GM19397 (cell line): ENCODE measurements at regions not wholly inside any gene's neighbourhood (a gene's known extent, or its start where the extent isn't known, plus 50 kb on each side); places are given as distances from the start of the nearest gene placed in this dataset.

Experiments
- ATAC-seq: cut with Tn5 transposase; IDR thresholded peaks from one replicate; pipeline ENCODE4 v1.9.1; 2021; ENCODE audit warnings: mild to moderate bottlenecking, moderate library complexity; ENCODE audit not compliant: unreplicated experiment

GRCh38 chr16:73505577-73505976 lies 457.6 kb upstream of the ZFHX3 start:
- ATAC-seq = no peak

- no peak for ATAC-seq
These were observed 457.0 kb upstream of the ZFHX3 start for GRCh38 chr16:73504591-73505575.

- no peak for ATAC-seq
These were observed 455.2 kb upstream of the ZFHX3 start for GRCh38 chr16:73503093-73503492.

GRCh38 chr16:73499276-73499675 lies 451.3 kb upstream of the ZFHX3 start:
- ATAC-seq = no peak

- ATAC-seq = no peak
These were observed 438.0 kb upstream of the ZFHX3 start for GRCh38 chr16:73485880-73486279.

GRCh38 chr16:73483934-73484711 lies 436.2 kb upstream of the ZFHX3 start:
- ATAC-seq = no peak

- no peak for ATAC-seq
These were observed 435.3 kb upstream of the ZFHX3 start for GRCh38 chr16:73483076-73483791.

GRCh38 chr16:73482310-73482709 lies 434.4 kb upstream of the ZFHX3 start:
- no peak for ATAC-seq

- no peak for ATAC-seq
These were observed 432.5 kb upstream of the ZFHX3 start for GRCh38 chr16:73480381-73480780.

- no peak for ATAC-seq
These were observed 425.8 kb upstream of the ZFHX3 start for GRCh38 chr16:73473713-73474112.

GRCh38 chr16:73464834-73465233 lies 416.9 kb upstream of the ZFHX3 start:
- no peak for ATAC-seq

GRCh38 chr16:73459586-73459985 lies 411.7 kb upstream of the ZFHX3 start:
- no peak for ATAC-seq

GRCh38 chr16:73457851-73458250 lies 409.9 kb upstream of the ZFHX3 start:
- no peak for ATAC-seq

- no peak for ATAC-seq
These were observed 401.0 kb upstream of the ZFHX3 start for GRCh38 chr16:73448970-73449369.

- no peak for ATAC-seq
These were observed 399.9 kb upstream of the ZFHX3 start for GRCh38 chr16:73447846-73448245.

- no peak for ATAC-seq
These were observed 386.7 kb upstream of the ZFHX3 start for GRCh38 chr16:73434621-73435020.

GRCh38 chr16:73433731-73434307 lies 385.9 kb upstream of the ZFHX3 start:
- ATAC-seq = no peak

GRCh38 chr16:73432850-73433730 lies 385.2 kb upstream of the ZFHX3 start:
- ATAC-seq = no peak

GRCh38 chr16:73430138-73430537 lies 382.2 kb upstream of the ZFHX3 start:
- ATAC-seq = no peak

- ATAC-seq = no peak
These were observed 380.2 kb upstream of the ZFHX3 start for GRCh38 chr16:73428121-73428520.
